Middle frontal gyrus (tissue), 1 donor: ENCODE measurements at regions not wholly inside any gene's neighbourhood (a gene's known extent, or its start where the extent isn't known, plus 50 kb on each side); places are given as distances from the start of the nearest gene placed in this dataset.

Experiments used
- DNase-seq: peaks from one replicate; pipeline ENCODE4 v3.0.0-alpha.2; 2015; ENCODE audit warnings: low spot score; ENCODE audit errors: extremely low spot score

GRCh38 chr10:2981361-2981801, 86.0 kb upstream of the PFKP start:
- no peak for DNase-seq

- DNase-seq = no peak
Observed at GRCh38 chr10:2980791-2981360, 86.5 kb upstream of the PFKP start.

- no peak for DNase-seq
Observed at GRCh38 chr10:2980116-2980515, 87.2 kb upstream of the PFKP start.

GRCh38 chr10:2979306-2979705, 88.0 kb upstream of the PFKP start:
- no peak for DNase-seq

- no peak for DNase-seq
Observed at GRCh38 chr10:2978574-2979273, 88.6 kb upstream of the PFKP start.

- peak; percentile 27 for DNase-seq
Observed at GRCh38 chr10:2978111-2978510, 89.2 kb upstream of the PFKP start.

- DNase-seq = no peak
Observed at GRCh38 chr10:2974503-2975207, 92.7 kb upstream of the PFKP start.

- DNase-seq = no peak
Observed at GRCh38 chr10:2974083-2974482, 93.3 kb upstream of the PFKP start.

- DNase-seq = no peak
Observed at GRCh38 chr10:2972810-2973209, 94.5 kb upstream of the PFKP start.

GRCh38 chr10:2972216-2972615, 95.1 kb upstream of the PFKP start:
- no peak for DNase-seq

GRCh38 chr10:2970190-2970823, 97.0 kb upstream of the PFKP start:
- DNase-seq = no peak

GRCh38 chr10:2968401-2969058, 98.8 kb upstream of the PFKP start:
- no peak for DNase-seq

GRCh38 chr10:2966134-2966533, 101.2 kb upstream of the PFKP start:
- no peak for DNase-seq

- no peak for DNase-seq
Observed at GRCh38 chr10:2964632-2965296, 102.6 kb upstream of the PFKP start.

- DNase-seq = no peak
Observed at GRCh38 chr10:2963889-2964631, 103.3 kb upstream of the PFKP start.

GRCh38 chr10:2962194-2962593, 105.2 kb upstream of the PFKP start:
- no peak for DNase-seq

GRCh38 chr10:2958659-2959058, 108.7 kb upstream of the PFKP start:
- DNase-seq = no peak

- DNase-seq = no peak
Observed at GRCh38 chr10:2957785-2958184, 109.6 kb upstream of the PFKP start.

GRCh38 chr10:2955064-2955463, 112.3 kb upstream of the PFKP start:
- DNase-seq = no peak

GRCh38 chr10:2953495-2953894, 113.9 kb upstream of the PFKP start:
- DNase-seq = no peak
